Endothelial cell of umbilical vein (primary cell): ENCODE measurements at regions not wholly inside any gene's neighbourhood (a gene's known extent, or its start where the extent isn't known, plus 50 kb on each side); places are given as distances from the start of the nearest gene placed in this dataset.

Experiments used
- CTCF ChIP-seq, 2 donors: IDR thresholded peaks; 1 replicate in 1 of 2; 2 replicates in 1 of 2; pipeline ENCODE4 v1.5.1; 2011; ENCODE audit warnings: low read length in 2 of 2, mild to moderate bottlenecking in 2 of 2, moderate library complexity in 2 of 2, control low read depth in 1 of 2, inconsistent platforms in 1 of 2, low read depth in 1 of 2; ENCODE audit not compliant: insufficient read depth in 1 of 2; ENCODE audit errors: extremely low read depth in 1 of 2
- EZH2 ChIP-seq: IDR thresholded peaks from 2 replicates; pipeline ENCODE4 v1.6.1; 2012; ENCODE audit warnings: borderline replicate concordance, low read depth, mild to moderate bottlenecking, moderate library complexity, low read length, inconsistent platforms; ENCODE audit not compliant: severe bottlenecking
- MAX ChIP-seq: IDR thresholded peaks from 2 replicates; pipeline ENCODE4 v1.6.1; 2011; ENCODE audit not compliant: insufficient read depth, insufficient read length
- MYC ChIP-seq: IDR thresholded peaks from one replicate; pipeline ENCODE4 v1.6.1; 2011; ENCODE audit warnings: mild to moderate bottlenecking, low read depth, low read length
- POLR2A ChIP-seq: IDR thresholded peaks from 2 replicates; pipeline ENCODE4 v1.6.1; 2012; ENCODE audit warnings: low read depth, mild to moderate bottlenecking, control low read depth, low read length
- POLR2AphosphoS5 ChIP-seq: IDR thresholded peaks from 2 replicates; pipeline ENCODE4 v1.6.1; 2012; ENCODE audit warnings: low read depth, mild to moderate bottlenecking, control low read depth, low read length, moderate library complexity; ENCODE audit not compliant: insufficient read depth

DNA sequence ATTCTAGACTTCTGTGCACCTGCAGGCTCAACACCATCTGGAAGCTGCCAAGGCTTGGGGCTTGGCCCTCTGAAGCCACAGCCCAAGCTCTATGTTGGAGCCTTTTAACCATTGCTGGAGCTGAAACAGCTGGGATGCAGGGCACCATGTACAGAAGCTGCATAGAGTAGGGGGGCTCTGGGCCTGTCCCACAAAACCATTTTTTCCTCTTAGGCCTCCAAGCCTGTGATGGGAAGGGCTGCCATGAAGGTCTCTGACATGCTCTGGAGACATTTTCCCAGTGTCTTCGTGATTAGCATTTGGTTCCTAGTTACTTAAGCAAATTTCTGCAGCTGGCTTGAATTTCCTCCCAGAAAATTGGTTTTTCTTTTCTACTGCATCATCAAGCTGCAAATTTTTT lies 999.3 kb upstream of the GRIA3 start:
- TF ChIP-seq CTCF (IDR thresholded peaks at IDR 0.05; ENCODE audit: extremely low read depth in 1 of 2, insufficient read depth in 1 of 2, low read depth in 1 of 2, low read length in 2 of 2) (no peak), POLR2AphosphoS5 (no peak), MYC (no peak), POLR2A (no peak), EZH2 (no peak), MAX (no peak)
